ENCODE measurements at regions not wholly inside any gene's neighbourhood (a gene's known extent, or its start where the extent isn't known, plus 50 kb on each side); places are given as distances from the start of the nearest gene placed in this dataset.
"Not testable (repeated sequence)": the region's sequence is repeated elsewhere in the genome, so short reads cannot be mapped to it uniquely, and the experiment has no call there.

- no peak for DNase-seq (ENCODE audit: extremely low spot score)
- H3K4me3 ChIP-seq (ENCODE audit: low read depth, low read length) = no peak overlapping the region
- H3K27ac ChIP-seq (ENCODE audit: low read depth) = no peak overlapping the region
- H3K36me3 ChIP-seq (ENCODE audit: insufficient read depth) = no peaks in the 10 kb centered on the region
- H3K4me1 ChIP-seq (ENCODE audit: insufficient read depth) = no peaks in the 10 kb centered on the region
- WGBS = 80% methylated on average over 4 of the region's 4 CpGs
Observed at GRCh38 chr2:200125444-200126284, 170.3 kb downstream of the MAIP1 start.

DNA sequence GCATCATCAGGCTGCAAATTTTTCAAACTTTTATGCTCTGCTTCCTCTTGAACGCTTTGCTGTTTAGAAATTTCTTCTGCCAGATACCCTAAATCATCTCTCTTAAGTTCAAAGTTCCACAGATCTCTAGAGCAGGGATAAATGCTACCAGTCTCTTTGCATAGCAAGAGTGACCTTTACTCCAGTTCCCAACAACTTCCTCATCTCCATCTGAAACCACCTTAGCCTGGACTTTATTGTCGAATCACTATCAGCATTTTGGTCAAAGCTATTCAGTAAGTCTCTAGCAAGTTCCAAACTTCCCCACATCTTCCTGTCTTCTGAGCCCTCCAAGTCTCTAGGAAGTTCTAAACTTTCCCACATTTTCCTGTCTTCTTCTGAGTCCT is 170.9 kb downstream of the MAIP1 start:
- 49% methylated on average over 2 of the region's 2 CpGs for WGBS
- H3K36me3 ChIP-seq (ENCODE audit: insufficient read depth); H3K4me3 ChIP-seq (ENCODE audit: low read depth, low read length); DNase-seq (ENCODE audit: extremely low spot score); H3K27ac ChIP-seq (ENCODE audit: low read depth); H3K4me1 ChIP-seq (ENCODE audit: insufficient read depth): not testable (repeated sequence)

- H3K4me3 ChIP-seq (ENCODE audit: low read depth, low read length); H3K36me3 ChIP-seq (ENCODE audit: insufficient read depth); H3K27ac ChIP-seq (ENCODE audit: low read depth); DNase-seq (ENCODE audit: extremely low spot score); H3K4me1 ChIP-seq (ENCODE audit: insufficient read depth): not testable (repeated sequence)
- WGBS = 96% methylated on average over 2 of the region's 2 CpGs
Observed at GRCh38 chr2:200126680-200127079, 171.3 kb downstream of the MAIP1 start.

DNA sequence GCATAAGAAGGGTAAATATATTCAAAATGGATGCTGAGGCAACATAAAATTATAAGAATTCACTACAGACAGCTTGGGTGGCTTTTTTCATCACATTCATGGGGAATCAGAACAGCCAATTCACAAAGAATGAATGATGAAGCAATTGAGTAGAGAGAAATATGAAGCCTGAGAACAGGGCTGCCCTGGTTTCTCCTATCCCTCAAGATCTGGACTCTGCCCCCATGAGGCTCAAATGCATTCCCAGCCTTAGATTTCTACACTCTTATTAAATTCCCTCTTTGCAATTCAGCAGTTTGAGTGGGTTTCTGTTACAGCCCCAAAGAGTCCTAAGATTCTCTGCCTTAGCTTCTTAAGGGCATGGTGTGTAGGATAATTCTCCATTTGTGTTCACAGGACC is 172.5 kb downstream of the MAIP1 start:
- no peak for DNase-seq (ENCODE audit: extremely low spot score)
- H3K36me3 ChIP-seq (ENCODE audit: insufficient read depth) = no peaks in the 10 kb centered on the region
- no peaks in the 10 kb centered on the region for H3K4me1 ChIP-seq (ENCODE audit: insufficient read depth)
- H3K4me3 ChIP-seq (ENCODE audit: low read depth, low read length) = no peak overlapping the region
- H3K27ac ChIP-seq (ENCODE audit: low read depth) = no peak overlapping the region

DNA sequence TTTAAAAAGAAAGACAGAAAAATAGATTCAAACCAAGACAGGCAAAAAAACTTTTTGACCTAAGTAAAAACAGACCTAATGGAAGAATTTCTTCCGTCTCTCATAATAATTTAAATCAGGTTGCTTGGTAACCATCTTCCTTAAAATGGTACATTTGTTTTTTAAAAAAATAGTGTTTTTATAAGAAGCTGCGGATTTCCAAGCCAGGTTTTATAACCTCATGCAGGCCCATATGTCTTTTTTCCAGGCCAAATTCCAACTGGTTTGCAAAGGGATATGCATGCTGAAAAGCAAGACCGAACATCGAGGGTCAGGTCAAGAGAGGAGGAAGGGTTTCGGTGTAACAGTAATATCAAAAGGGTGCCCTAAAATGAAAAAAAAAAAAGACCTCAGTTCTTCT is 172.9 kb downstream of the MAIP1 start:
- H3K4me3 ChIP-seq (ENCODE audit: low read depth, low read length) = no peak overlapping the region
- DNase-seq (ENCODE audit: extremely low spot score) = no peak
- no peaks in the 10 kb centered on the region for H3K4me1 ChIP-seq (ENCODE audit: insufficient read depth)
- WGBS = 85% methylated on average over 5 of the region's 5 CpGs
- H3K36me3 ChIP-seq (ENCODE audit: insufficient read depth) = no peaks in the 10 kb centered on the region
- H3K27ac ChIP-seq (ENCODE audit: low read depth) = no peak overlapping the region

GRCh38 chr2:200129721-200130462 is 174.5 kb downstream of the MAIP1 start:
- Histone ChIP-seq H3K27ac (ENCODE audit: low read depth) (no peak overlapping the region), H3K36me3 (ENCODE audit: insufficient read depth) (no peaks in the 10 kb centered on the region), H3K4me1 (ENCODE audit: insufficient read depth) (no peaks in the 10 kb centered on the region), H3K4me3 (ENCODE audit: low read depth, low read length) (no peak overlapping the region)
- no peak for DNase-seq (ENCODE audit: extremely low spot score)
- WGBS = 90% methylated on average over 2 of the region's 2 CpGs

- DNase-seq (ENCODE audit: extremely low spot score) = no peak
- 58% methylated on average over 5 of the region's 5 CpGs for WGBS
- H3K36me3 ChIP-seq (ENCODE audit: insufficient read depth) = no peaks in the 10 kb centered on the region
- peak overlapping the region; percentile 11 for H3K27ac ChIP-seq (ENCODE audit: low read depth)
- no peaks in the 10 kb centered on the region for H3K4me1 ChIP-seq (ENCODE audit: insufficient read depth)
- no peak overlapping the region for H3K4me3 ChIP-seq (ENCODE audit: low read depth, low read length)
Observed at GRCh38 chr2:200130762-200131166, 175.4 kb downstream of the MAIP1 start.

- no peaks in the 10 kb centered on the region for H3K36me3 ChIP-seq (ENCODE audit: insufficient read depth)
- H3K4me3 ChIP-seq (ENCODE audit: low read depth, low read length) = no peak overlapping the region
- no peak for DNase-seq (ENCODE audit: extremely low spot score)
- no peak overlapping the region for H3K27ac ChIP-seq (ENCODE audit: low read depth)
- no peaks in the 10 kb centered on the region for H3K4me1 ChIP-seq (ENCODE audit: insufficient read depth)
- WGBS = 88% methylated on average over 3 of the region's 3 CpGs
Observed at GRCh38 chr2:200131307-200131706, 175.2 kb upstream of the SPATS2L start.

DNA sequence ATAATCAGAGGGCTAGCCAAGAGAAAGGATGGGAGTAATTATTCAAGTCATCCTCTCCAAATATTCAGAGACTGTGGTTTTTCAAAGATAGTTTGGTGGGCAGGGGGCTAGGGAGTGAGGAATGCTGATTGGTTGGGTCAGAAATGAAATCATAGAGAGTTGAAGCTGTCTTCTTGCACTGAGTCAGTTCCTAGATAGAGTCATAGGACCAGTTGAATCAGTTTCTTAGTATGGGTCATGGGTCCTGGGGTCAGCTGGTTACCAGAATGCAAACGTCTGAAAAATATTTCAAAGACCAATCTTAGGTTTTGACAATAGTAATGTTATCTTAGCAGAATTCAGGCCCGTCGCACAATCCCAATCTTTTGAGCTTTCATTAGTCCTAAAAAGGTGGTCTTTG is 171.4 kb upstream of the SPATS2L start:
- 91% methylated on average over 3 of the region's 3 CpGs for WGBS
- no peak overlapping the region for H3K4me3 ChIP-seq (ENCODE audit: low read depth, low read length)
- no peak for DNase-seq (ENCODE audit: extremely low spot score)
- H3K27ac ChIP-seq (ENCODE audit: low read depth) = no peak overlapping the region
- H3K36me3 ChIP-seq (ENCODE audit: insufficient read depth) = no peaks in the 10 kb centered on the region
- no peaks in the 10 kb centered on the region for H3K4me1 ChIP-seq (ENCODE audit: insufficient read depth)

DNA sequence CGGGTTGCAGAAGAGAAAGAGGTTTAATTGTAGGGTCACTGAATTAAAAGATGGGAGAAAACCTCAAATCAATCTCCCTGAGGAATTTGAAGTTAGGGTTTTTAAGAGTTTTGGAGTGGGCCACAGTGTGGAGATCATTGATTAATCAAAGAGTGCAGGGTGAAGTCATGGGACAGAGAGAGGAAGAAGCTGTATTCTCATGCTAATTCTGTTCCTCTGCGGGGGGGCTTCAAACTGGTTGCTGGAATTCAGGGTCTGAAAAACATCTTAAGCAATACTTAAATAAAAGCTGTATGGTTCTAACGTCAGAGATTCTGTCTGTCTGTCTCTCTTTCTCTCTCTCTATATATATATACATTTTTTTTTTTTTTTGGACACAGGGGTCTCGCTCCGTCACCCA is 169.8 kb upstream of the SPATS2L start:
- 87% methylated on average over 5 of the region's 5 CpGs for WGBS
- no peak overlapping the region for H3K27ac ChIP-seq (ENCODE audit: low read depth)
- H3K4me1 ChIP-seq (ENCODE audit: insufficient read depth) = no peaks in the 10 kb centered on the region
- H3K4me3 ChIP-seq (ENCODE audit: low read depth, low read length) = no peak overlapping the region
- no peaks in the 10 kb centered on the region for H3K36me3 ChIP-seq (ENCODE audit: insufficient read depth)
- no peak for DNase-seq (ENCODE audit: extremely low spot score)

DNA sequence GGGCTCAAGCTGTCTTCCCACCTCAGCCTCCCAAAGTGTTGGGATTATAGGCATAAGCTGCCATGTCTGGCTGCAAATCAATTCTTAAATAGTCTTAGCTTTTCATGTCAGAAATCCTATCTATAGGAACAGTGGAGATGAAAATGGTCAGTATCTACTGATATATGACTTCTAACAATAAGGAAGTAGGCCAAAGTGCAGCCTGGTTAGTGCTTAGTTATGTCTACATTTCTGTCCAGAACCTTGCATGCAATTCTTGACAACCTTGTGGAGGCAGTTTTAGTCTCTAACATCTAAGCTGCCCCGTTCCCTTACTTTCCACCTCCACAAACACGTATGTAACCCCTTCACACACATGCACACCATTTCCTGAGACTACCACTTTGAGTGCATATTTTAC is 169.2 kb upstream of the SPATS2L start:
- Histone ChIP-seq H3K27ac (ENCODE audit: low read depth) (no peak overlapping the region), H3K4me3 (ENCODE audit: low read depth, low read length) (no peak overlapping the region), H3K36me3 (ENCODE audit: insufficient read depth) (no peaks in the 10 kb centered on the region), H3K4me1 (ENCODE audit: insufficient read depth) (no peaks in the 10 kb centered on the region)
- DNase-seq (ENCODE audit: extremely low spot score) = no peak
- WGBS = 83% methylated on average over 2 of the region's 2 CpGs

DNA sequence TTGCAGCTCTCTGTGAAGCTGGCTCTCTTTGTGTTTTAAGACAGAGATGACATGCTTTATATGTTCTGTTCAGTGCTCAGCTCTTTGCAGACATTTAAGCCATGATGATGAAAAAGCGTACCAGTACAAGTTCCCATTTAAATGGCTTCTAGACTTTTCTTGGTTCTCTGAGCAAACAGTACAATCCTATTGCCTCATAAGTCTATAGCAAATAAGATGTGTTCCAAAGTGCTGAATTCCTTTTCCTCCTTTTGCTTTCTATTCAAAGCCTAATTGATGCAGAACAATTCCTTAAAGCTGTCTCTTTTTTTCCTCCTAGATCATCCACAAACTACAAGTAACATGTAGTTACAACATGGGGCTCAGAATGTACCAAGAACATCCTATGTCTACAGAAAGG is 168.8 kb upstream of the SPATS2L start:
- Histone ChIP-seq H3K27ac (ENCODE audit: low read depth) (no peak overlapping the region), H3K4me1 (ENCODE audit: insufficient read depth) (no peaks in the 10 kb centered on the region)

DNA sequence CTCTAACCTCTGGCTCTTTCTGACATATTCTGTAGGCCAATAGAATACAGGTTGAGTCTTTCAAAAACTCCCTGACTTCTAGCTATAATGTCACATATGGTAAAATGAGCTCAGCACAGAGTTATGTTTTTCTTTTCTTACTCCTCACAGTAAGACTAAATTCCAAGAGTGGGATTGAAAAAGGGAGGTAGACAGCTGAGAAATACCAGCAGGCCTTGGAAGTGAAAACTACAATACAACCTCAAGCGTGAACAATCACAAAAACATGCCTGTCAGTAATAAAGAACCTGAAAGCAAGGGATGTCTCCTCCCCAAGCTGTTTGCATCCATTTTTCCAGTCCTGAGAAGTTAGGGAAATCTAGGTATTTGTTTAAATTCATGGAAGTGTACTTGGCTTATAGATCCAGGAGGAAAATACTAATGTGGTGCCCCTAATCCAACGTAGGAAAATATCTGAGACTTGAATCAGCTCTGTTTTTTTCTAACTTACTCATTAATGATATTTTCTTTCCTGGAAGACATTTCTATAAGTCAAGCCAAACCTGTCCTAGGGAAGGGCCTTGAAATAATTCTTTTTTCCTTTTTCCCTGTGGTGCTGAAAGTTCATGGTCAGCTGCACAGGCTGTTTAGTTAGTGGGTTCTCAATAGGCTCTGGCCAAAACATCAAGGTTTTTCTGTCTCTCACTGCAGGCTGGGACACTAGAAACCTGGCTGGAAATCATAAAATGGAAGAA is 167.9 kb upstream of the SPATS2L start:
- Histone ChIP-seq H3K4me3 (ENCODE audit: low read depth, low read length) (no peak overlapping the region), H3K27ac (ENCODE audit: low read depth) (no peak overlapping the region), H3K4me1 (ENCODE audit: insufficient read depth) (no peaks in the 10 kb centered on the region), H3K36me3 (ENCODE audit: insufficient read depth) (no peaks in the 10 kb centered on the region)
- DNase-seq (ENCODE audit: extremely low spot score) = peak; percentile 36
- 41% methylated on average over 2 of the region's 2 CpGs for WGBS

More for the DNA sequence above, 168.8 kb upstream of the SPATS2L start:
- no peaks in the 10 kb centered on the region for H3K36me3 ChIP-seq (ENCODE audit: insufficient read depth)
- 91% methylated on average over 1 of the region's 1 CpG for WGBS
- H3K4me3 ChIP-seq (ENCODE audit: low read depth, low read length) = no peak overlapping the region
- DNase-seq (ENCODE audit: extremely low spot score) = no peak

GRCh38 chr2:200144571-200144970 is 161.9 kb upstream of the SPATS2L start:
- Histone ChIP-seq H3K4me3 (ENCODE audit: low read depth, low read length) (no peak overlapping the region), H3K36me3 (ENCODE audit: insufficient read depth) (no peaks in the 10 kb centered on the region), H3K27ac (ENCODE audit: low read depth) (no peak overlapping the region), H3K4me1 (ENCODE audit: insufficient read depth) (no peaks in the 10 kb centered on the region)
- WGBS = 93% methylated on average over 2 of the region's 2 CpGs
- no peak for DNase-seq (ENCODE audit: extremely low spot score)
